Suppressor macrophage treated with lipopolysaccharide for 1 hour (primary cell): ENCODE measurements at regions not wholly inside any gene's neighbourhood (a gene's known extent, or its start where the extent isn't known, plus 50 kb on each side); places are given as distances from the start of the nearest gene placed in this dataset.
"Not testable (repeated sequence)": the region's sequence is repeated elsewhere in the genome, so short reads cannot be mapped to it uniquely, and the experiment has no call there.

Source experiments
- DNase-seq, 3 donors: peaks; one replicate each; pipeline ENCODE4 v3.0.0-alpha.2; 2020 to 2022

DNA sequence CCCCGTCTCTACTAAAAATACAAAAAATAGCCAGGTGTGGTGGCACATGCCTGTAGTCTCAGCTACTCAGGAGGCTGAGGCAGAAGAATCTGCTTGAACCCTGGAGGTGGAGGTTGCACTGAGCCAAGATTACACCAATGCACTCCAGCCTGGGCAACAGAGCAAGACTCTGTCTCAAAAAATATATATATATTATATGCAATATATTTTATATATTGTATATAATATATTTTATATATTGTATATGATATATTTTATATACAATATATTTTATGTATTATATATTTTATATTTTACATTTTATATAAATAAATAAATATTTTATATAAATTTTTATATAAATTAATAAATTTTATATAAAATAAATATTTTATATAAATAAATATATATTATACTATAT lies 140.2 kb upstream of the ATP11B start:
- not testable (repeated sequence) for DNase-seq

GRCh38 chr3:182668541-182668940 lies 124.8 kb upstream of the ATP11B start:
- DNase-seq: no peak

DNA sequence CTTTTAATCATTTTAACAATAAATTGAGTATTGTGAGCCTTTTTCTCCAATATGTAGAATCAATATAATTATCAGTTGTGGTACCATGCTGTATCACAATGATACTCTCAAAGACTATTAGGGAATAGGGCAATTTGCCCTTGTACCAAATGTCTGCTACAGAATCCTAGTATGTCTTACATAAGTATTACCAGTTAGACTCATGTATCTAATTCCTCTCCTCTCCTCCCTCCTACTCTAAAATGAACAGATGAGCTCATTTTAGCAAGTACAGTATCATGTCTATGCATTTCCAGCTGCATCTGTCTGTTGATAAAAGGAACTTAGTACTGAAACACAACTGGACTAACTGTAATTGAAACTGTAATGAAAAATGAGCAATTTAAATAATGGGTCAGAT lies 124.3 kb upstream of the ATP11B start:
- no peak for DNase-seq

DNA sequence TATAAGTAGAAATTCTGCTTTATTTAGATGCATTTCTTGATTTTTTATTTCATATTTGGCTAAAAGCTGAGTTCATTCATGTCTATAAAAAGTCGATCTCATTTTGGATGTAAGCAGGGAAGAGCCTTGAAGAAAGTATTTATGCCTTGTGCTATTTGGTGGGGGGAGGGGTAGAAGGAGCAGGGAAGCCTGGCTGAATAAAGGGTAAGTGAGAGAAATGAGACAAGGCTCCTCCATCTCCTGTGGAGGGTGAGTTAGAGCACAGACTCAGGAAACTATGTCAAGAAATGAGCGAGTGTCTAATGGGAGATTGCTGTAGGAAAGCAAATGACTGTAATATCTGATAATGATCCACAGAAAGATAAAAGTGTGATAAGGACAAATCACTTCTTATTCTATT lies 121.8 kb upstream of the ATP11B start:
- DNase-seq: no peak

DNA sequence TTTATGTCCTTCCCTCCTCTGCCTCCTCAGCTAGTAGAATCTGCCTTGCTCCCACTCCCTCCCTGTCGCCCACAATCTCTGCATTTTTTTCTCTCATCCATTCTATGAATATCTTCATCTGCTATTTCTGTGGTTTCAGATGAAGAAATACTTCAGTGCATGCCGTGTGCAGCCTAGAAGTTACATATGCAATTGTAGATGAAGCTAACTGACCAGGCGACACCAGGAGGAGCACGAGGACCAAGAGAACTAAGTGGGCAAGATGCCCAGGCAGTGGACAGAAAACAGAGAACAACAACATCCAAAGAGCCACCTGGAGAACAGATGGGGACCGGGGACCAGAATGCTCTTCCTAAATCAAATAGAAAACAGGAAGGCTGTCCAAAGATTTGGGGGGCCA lies 121.4 kb upstream of the ATP11B start:
- DNase-seq: no peak

DNA sequence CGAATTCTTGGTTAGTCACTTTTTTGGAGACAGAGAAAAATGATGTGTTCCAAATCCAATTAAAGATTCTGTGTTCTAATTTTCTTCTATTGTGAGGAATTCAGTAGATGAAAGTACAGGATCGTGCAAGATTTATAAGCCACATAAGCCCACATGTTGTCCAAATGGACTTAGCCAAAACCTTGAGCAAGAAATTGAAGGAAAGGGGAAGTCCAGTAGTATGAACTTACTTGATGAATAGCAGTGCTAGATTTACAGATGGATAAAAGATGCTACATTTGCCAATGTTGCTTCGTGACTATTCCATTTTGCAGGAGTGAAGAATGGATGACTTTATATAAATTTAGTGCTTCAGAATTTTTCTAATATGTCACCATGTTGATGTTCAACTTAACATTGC lies 120.0 kb upstream of the ATP11B start:
- DNase-seq: no peak

DNA sequence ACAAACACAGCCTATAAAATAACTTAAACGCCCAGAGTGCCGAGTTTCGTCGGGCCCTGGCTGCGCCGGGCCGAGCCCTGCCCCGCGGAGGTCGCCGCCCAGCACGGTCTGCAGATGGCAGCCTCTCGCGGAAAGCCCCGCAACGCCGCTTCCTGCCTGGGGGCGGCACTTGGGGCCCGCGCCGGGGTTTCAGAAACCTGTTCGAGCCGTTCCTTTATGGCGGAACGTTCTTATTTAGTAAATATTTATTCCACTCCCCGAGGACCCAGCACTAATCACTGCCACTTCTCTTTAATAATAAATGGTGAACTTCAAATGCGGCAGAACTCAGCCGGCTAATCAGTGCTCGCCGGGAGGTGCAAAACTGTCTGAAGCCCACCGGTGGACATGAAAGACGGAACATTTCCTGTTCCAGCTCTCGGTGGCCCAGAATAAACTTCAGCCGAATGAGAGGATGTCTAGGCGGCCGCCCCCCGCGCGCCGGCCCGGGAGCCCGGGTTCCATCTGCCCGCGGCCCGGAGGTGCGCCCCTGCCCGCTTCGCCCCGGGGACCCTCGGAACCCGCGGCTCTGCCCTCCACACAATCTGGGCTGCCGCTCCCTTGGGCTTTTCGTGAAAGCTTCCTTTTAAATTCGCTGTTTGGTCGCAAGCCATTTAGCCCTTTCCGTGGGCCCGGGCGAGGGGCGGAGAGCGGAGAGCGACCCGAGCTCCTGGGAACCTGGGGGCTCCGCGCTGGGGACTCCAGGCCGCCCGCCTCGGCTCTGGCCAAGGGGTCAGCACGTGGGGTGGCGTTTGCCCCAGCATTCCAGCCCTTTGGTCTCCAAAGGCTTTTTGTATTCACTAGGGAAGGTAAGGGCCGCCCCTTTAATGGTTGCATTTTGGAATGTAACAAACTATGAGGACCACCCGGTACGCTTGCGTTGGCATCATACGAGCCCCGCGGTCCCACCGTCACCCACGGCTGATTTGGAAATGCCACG lies 110.8 kb upstream of the ATP11B start:
- peak; percentile 59 to 78 (median 61) for DNase-seq

GRCh38 chr3:182683453-182683852 lies 109.9 kb upstream of the ATP11B start:
- peak; percentile 68 to 77 (median 72) for DNase-seq

DNA sequence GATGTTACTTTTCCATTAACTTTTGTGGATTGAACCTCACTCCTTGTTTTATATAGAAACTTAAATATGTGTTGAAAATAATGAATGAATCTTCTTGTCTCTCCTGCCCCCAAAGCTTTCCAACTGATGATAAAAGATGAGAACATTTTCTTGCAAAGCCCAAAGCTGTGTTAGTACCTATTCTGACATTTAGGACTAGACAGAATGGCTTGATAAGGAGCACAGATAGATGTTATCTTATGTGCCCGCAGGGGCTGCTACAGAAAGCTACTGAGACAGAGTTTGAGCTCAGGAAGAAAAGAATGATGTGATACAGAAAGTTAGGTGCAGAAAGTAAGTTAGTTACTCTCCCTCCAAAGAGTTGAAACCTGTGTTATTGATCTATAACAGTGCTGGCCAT lies 109.4 kb upstream of the ATP11B start:
- DNase-seq: no peak

GRCh38 chr3:182686033-182686886 lies 107.0 kb upstream of the ATP11B start:
- DNase-seq: peak in 1 of 3 donors; percentile 16

- no peak for DNase-seq
Measured at GRCh38 chr3:182690172-182690571, 103.1 kb upstream of the ATP11B start.

DNA sequence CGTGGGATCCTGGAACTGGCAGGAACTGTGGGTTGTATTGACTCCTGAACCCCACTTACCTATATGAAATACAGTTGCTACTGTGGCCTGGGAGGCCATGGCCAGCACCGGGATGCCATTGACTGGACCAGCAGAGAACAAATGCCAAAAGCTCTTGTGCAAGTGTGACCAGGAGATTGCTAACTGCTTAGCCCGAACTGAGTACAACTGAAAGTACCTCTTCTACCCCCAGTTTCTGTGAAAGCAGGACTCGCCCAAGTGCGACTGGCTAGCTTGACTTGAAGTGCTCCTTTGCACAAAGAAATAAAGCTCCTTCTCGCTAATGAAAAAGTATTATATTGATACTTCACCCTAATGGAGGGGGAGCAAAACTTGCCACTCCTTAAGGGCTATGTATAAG lies 101.3 kb upstream of the ATP11B start:
- DNase-seq: no peak

DNA sequence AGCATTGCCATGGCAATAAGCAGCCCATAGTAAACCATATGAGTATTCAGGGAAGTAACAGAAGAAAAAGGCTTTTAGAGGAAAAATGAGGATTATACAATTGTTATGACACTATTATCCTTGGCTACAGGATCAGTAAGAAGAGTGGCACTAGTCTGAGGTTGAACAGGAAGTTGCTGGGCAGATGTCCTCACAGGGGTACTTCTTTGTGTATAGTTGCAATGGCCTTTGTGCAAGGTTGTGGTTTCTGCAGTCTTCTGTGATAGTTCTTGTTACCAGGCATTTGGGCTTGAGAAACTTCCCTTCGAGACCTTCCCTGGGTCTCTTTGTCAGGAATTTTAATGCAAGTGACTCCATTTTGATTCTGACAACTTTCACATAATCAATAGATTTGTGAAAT lies 100.6 kb upstream of the ATP11B start:
- DNase-seq: peak; percentile 25 to 39 (median 29)

GRCh38 chr3:182693723-182694122 lies 99.6 kb upstream of the ATP11B start:
- DNase-seq: no peak

DNA sequence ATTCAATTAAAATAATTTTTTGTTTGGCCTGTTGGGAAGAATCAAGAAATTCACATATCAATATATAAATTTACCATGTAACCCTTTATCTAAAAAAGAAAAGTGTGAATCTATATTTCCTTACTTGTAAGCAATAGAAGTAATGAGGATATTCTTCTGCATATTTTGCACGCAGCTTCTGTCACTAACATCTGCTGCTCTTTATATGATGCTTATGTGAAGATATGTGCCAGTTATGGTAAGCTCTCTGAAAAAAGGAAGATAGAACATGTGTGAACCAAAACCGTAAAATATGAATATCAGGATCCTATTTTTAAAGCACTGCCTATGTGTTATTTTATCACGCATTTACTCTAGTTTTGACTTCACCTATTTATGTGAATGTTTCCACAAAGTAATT lies 96.4 kb upstream of the ATP11B start:
- DNase-seq: no peak

DNA sequence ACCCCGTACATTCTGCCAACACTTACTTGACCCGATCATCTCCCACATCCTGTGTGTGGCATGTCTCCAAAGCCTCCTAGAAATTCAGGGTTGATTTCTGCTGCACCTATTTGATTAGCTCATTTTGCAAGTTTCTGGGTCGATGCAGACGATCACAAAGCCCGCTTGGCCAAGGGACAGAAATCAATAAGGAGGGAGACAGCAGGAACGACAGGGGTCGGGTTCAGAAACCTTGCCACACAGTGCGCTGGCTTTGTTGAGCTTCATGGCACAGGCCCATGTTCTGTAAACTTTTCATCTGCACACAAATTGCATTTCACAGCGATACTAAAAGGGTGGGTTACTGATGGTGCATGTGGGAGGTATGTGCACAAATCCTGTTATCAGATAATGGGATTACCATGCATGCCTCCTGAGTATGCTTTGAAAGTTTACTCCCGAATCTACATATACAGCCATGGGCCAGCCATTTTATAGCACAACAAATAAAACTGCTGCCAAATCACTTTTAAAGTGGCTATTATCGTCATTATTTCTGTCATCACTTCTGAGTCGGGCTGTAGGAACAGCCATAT lies 95.9 kb upstream of the ATP11B start:
- DNase-seq: no peak

GRCh38 chr3:182698078-182698477 lies 95.2 kb upstream of the ATP11B start:
- DNase-seq: no peak

DNA sequence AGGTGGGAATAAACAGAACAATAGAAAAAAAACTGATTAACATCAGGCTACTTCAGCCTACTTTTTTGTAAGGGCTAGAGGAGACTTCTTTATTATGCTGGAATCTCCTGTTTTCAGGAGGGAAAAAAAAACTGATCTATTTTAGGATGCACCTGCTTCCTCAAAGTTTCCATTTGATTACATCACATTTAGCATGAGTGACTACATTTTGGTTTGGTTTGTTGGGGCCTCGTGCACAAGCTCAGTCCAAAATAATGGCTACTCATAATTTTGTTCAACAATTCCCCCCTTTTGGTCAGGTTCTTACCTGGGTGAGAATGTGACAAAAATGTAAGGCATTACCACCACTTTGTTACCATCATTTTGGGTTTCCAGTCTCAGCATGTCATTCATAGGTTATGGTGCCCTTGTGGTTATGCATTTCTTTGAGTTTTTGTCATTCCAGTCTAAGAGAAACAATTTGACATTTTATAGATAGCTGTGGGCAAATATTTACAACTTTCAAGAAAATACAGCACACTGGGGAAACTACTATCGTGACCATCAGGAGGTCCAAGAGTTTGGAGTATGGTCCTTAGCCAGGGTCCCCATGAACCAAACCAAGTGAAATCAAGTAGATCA lies 93.6 kb upstream of the ATP11B start:
- no peak for DNase-seq

DNA sequence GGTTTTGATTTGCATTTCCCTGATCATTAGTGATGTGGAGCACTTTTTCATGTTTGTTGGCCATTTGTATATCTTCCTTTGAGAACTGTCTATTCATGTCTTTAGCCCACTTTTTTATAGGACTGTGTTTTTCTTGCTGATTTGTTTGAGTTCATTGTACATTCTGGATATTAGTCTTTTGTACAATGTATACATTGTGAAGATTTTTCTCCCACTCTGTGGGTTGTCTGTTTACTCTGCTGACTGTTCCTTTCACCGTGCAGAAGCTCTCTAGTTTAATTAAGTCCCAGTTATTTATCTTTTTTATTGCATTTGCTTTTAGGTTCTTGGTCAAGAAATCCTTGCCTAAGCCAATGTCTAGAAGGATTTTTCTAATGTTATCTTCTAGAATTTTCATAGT lies 91.1 kb upstream of the ATP11B start:
- no peak for DNase-seq

GRCh38 chr3:182703233-182703632 lies 90.1 kb upstream of the ATP11B start:
- DNase-seq: no peak

- no peak for DNase-seq
Measured at GRCh38 chr3:182704926-182705325, 88.4 kb upstream of the ATP11B start.

- DNase-seq: no peak
Measured at GRCh38 chr3:182708810-182709209, 84.5 kb upstream of the ATP11B start.

DNA sequence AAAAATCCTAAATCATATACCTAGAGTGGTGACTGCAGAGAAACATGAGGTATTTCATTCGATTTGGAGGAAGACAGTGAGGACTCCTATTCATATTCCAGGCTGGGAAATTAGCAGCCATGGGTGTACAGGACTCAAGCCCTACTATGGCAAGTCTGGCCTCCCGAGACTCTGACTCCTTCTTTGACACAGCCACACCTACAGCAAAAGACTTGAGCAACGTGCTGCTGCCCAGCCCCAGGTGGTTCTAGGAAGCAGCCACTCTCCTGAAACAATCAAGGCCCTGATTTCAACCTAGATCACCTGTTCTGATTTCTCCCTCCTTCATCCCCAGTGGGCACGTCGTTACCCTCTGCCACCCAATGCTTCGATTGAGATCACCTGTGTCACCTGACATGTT lies 84.0 kb upstream of the ATP11B start:
- no peak for DNase-seq
